GM19468 (cell line): ENCODE measurements at regions not wholly inside any gene's neighbourhood (a gene's known extent, or its start where the extent isn't known, plus 50 kb on each side); places are given as distances from the start of the nearest gene placed in this dataset.

Source experiments
- ATAC-seq: cut with Tn5 transposase; IDR thresholded peaks from one replicate; pipeline ENCODE4 v1.9.1; 2021; ENCODE audit warnings: mild to moderate bottlenecking, moderate library complexity, moderate number of reproducible peaks; ENCODE audit not compliant: unreplicated experiment; ENCODE audit errors: extremely low read depth

DNA sequence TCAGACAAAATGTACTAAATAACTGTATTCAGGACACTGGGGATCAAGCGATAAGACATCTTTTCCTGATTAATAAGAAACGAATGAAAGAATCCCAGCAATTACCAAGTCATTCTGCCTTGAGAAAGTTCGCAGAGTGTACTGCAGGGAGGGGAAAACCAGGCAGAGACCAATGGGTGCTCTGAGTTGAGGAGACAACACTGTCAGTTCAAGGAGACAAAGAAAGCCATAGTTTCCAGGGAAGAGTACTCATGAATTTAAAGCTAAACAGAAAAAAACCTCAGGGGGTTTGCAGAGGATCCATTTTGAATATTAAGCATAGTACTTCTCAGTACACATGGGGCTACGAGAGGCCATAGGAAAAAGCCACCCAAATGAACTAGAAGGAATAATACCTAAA lies 573.0 kb downstream of the KCTD8 start:
- ATAC-seq: no peak

DNA sequence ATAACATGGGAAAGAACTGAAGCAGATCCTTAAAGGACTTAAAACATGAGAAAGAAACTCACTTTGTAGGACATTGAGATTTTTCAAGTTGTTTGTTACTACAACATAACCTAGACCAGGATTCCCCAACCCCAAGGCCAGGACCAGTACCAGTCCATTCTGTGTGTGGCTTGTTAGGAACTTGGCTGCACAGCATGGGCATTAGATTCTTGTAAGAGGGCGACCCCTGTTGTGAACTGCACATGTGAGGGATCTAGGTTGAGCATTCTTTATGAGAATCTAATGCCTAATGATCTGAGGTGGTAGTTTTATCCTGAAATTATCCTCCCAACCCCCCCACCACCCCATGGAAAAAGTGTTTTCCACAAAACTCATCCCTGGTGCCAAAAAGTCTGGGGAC lies 566.1 kb downstream of the KCTD8 start:
- ATAC-seq: no peak

DNA sequence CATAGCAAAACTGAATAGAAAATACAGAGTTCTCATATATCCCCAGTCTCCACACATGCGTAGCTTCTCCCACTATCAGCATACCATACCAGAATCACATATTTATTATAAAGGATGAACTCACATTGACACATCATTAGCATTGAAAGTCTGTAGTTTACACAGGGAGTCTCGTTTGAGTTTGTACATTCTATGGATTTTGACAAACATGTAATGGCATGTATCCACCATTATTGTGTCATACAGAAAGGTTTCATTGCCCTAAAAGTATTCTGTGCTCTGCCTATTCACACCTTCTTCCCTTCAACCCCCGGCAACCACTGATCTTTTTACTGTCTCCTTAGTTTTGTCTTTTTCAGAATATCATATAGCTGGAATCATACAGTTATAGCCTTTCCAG lies 562.4 kb downstream of the KCTD8 start:
- ATAC-seq: no peak

DNA sequence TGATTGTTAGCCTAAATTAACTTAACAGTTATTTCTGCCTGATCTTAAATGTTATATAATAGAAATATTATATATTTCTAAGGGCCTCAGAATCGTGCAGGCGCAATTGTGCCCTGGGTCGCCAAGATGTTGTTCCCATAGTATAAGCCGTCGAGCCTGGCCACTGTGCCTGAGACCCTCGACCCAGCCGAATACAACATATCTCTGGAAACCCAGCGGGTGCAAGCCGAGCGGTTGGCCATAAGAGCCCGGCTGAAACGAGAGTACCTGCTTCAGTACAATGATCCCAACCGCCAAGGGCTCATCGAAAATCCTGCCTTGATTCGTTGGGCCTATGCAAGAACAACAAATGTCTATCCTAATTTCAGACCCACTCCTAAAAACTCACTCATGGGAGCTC lies 549.8 kb downstream of the KCTD8 start:
- no peak for ATAC-seq

GRCh38 chr4:43903456-43903855 lies 545.2 kb downstream of the KCTD8 start:
- no peak for ATAC-seq

DNA sequence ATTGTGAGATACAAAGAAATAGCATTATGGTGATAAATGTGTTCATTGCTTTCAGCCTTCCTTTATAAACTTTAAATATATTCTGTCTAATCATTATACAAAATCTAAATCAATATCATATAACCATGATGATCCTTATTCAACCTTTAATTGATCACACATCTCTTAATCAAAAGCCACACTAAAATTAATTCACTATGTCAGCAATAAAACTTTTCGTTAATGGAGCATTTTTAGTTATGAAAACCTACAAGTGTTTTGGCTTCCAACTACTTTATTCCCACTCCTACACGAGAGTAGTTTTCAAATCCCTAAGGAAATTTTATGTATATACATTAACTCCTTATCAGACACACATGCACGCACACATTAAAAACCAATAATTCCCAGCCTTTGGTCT lies 530.2 kb downstream of the KCTD8 start:
- ATAC-seq: no peak

DNA sequence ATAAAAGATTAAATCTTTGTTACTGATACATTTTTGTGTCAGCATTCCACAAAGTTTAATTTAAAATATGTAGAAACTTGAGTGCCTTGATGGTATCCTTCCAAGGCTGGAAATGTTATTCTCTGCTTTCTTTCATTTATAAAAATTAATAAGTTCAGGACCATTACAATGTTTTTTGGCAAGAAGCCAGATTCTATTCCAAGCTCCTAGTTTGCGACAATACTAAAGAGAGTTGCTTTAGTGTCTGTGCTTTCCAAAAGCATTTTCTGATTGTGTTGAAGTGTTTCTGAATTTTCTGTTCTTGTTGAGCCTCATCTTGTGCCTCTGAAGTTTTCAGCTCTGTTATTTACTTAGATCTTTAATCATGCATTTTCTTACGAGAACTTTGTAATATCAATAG lies 516.2 kb downstream of the KCTD8 start:
- ATAC-seq: no peak

GRCh38 chr4:43943998-43944397 lies 504.6 kb downstream of the KCTD8 start:
- ATAC-seq: no peak

GRCh38 chr4:43959976-43960375 lies 488.6 kb downstream of the KCTD8 start:
- ATAC-seq: no peak

DNA sequence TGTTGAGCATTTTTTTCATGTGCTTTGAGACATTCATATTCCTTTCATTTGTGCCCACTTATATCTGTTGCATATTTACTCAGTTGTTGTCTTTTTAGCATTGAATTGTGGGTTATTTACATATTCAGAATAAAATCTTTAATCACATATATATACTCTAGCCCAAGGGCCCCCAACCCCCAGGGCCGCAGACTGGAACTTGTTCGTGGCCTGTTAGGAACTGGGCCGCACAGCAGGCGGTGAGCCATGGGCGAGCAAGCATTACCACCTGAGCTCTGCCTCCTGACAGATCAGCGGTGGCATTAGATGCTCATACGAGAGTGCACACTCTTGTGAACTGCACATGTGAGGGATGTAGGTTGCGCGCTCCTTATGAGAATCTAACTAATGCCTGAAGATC lies 480.6 kb downstream of the KCTD8 start:
- ATAC-seq: no peak

DNA sequence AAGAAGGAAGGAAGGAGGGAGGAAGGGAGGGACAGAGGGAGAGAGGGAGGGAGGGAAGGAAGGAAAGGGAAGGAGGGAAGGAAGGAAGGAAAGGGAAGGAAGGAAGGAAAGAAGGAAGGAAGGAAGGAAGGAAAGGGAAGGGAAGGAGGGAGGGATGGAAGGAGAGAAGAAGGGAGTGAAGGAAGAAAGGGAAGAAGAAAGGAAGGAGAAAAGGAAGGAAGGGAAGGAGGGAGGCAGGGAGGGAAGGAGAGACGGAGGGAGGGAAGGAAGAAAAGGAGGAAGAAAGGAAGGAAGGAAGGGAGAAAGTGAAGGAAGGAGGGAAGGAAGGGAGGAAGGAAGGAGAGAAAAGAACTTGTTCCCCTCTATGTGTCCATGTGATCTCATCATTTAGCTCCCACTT lies 465.0 kb downstream of the KCTD8 start:
- no peak for ATAC-seq

GRCh38 chr4:43987331-43987944 lies 461.2 kb downstream of the KCTD8 start:
- ATAC-seq: no peak

DNA sequence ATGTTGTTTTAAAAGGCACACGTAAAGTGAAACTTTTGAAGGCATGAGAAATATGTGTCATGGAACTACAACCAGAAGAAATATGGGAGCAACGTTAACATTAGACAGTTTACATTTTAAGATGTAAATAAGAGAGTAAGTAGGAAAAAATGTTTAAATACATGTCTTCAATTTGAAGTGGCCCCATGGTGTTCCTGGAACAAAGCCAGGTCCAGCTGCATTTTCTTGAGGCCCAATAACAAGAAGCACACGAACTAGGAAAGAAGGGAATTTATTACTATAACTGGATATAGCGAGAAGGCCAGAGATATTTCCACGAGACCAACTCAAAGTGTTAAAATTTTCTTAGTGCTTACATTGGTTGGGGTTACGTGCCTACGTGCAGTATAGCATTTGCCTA lies 458.1 kb downstream of the KCTD8 start:
- ATAC-seq: no peak

- no peak for ATAC-seq
Measured at GRCh38 chr4:43990963-43991362, 457.6 kb downstream of the KCTD8 start.

DNA sequence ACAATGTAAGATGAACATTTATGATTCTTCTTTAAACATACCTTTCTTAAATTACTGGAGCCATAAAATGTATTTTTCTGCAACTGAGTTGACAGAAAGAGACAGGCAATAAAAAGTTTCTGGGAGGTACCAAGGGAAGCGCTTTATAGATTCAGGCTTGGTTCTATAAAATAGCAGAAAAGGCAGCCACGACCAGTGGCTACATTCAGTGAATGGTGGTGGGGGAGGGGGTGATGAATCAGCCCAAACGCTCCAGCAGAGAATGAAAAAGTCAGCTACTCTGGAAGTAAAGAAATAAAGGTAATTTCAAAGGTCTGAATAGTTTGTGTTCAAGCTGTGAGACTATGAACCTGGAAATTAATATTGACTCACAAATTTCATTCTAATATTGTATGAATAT lies 456.1 kb downstream of the KCTD8 start:
- ATAC-seq: no peak

DNA sequence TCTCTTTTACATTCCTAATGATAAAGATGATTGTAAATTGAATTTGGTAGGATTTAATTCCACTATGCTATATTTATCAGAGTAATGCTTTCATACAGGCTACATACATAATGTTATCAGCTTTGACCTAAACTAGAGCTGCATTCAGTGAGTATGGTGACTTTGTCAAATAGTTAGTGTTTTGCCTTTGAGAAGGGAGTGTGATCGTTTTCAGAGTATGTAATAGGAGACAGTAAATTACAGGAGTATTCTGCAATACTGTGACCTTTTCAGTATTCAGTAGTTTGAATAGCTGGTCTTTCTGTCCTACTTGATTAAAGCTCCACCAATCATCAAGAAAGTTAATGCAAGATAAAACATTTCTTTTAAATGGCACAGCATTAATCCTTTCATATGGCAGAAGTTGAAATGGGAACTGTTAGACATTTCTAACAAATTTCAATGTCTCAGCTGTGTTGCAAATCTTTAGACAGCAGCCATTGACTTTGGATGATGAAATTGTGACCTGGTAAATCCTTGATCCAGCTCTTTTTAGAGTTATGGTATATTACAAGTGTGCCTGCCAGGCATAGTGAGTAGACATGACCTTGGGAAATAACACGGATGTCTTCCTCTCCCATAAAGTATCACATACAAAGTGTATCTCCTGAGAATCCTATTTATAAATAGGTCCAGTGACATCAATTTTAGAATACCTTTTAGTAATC lies 455.3 kb downstream of the KCTD8 start:
- ATAC-seq: no peak

GRCh38 chr4:43999669-44000068 lies 448.9 kb downstream of the KCTD8 start:
- no peak for ATAC-seq

- no peak for ATAC-seq
Measured at GRCh38 chr4:44002368-44002767, 446.2 kb downstream of the KCTD8 start.

GRCh38 chr4:44016570-44017421 lies 431.8 kb downstream of the KCTD8 start:
- no peak for ATAC-seq

DNA sequence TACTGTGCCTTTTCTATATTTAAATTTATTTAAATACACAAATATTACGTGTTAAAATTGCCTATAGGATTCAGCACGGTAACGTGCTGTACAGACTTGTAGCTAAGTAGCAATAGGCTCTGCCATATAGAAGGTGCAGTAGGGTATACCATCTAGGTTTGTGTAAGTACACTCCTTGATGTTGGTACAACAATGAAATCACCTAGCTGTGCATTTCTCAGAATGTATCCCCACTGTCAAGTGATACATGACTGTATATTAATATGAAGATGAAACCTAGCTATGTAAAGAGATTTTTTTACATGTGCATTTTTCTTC lies 431.2 kb downstream of the KCTD8 start:
- ATAC-seq: no peak

DNA sequence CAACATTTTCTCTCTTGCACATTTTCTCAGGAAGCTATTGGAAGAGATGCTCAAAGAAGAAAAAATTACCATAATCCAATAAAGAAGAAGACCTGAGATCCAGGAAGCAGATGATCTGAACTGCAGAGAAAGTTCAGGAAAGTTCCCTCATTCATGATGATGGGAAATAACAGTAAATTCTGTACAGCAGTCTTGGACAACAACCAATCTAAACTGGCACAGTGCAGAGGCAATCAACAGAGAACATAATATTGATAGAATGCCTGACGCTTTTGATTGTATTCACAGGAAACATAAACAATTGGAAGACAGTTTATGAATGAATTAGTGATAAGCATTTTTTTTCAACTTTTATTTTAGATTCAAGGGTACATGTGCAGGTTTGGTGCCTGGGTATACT lies 428.9 kb downstream of the KCTD8 start:
- ATAC-seq: no peak
